HG02938 (cell line): ENCODE measurements at regions not wholly inside any gene's neighbourhood (a gene's known extent, or its start where the extent isn't known, plus 50 kb on each side); places are given as distances from the start of the nearest gene placed in this dataset.
A peak's percentile ranks its signal among the peaks of the same experiment; 100 is the strongest.
"Not testable (repeated sequence)": the region's sequence is repeated elsewhere in the genome, so short reads cannot be mapped to it uniquely, and the experiment has no call there.

Experiments
- ATAC-seq: cut with Tn5 transposase; IDR thresholded peaks from one replicate; pipeline ENCODE4 v1.9.1; 2021; ENCODE audit warnings: mild to moderate bottlenecking, moderate library complexity; ENCODE audit not compliant: unreplicated experiment

- no peak for ATAC-seq
These were observed 59.7 kb downstream of the HMGB3 start for GRCh38 chrX:151042842-151043241.

GRCh38 chrX:151066373-151066772 is 83.2 kb downstream of the HMGB3 start:
- ATAC-seq = not testable (repeated sequence)

DNA sequence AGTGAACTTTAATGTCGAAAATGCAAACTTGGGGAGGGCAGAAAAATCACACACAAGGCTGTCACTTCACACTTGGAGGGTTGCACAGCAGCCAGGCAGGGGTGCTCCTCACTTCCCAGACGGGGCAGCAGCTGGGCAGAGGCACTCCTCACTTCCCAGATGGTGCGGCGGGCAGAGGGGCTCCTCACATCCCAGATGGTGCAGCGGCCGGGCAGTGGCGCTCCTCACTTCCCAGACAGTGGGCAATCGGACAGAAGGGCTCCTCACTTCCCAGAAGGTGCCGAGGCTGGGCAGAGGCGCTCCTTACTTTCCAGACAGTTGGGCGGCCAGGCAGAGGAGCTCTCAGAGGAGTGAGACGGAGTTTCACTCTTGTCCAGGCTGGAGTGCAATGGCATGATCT is 90.6 kb downstream of the HMGB3 start:
- no peak for ATAC-seq

- ATAC-seq = no peak
These were observed 95.4 kb upstream of the GPR50 start for GRCh38 chrX:151081016-151081415.

DNA sequence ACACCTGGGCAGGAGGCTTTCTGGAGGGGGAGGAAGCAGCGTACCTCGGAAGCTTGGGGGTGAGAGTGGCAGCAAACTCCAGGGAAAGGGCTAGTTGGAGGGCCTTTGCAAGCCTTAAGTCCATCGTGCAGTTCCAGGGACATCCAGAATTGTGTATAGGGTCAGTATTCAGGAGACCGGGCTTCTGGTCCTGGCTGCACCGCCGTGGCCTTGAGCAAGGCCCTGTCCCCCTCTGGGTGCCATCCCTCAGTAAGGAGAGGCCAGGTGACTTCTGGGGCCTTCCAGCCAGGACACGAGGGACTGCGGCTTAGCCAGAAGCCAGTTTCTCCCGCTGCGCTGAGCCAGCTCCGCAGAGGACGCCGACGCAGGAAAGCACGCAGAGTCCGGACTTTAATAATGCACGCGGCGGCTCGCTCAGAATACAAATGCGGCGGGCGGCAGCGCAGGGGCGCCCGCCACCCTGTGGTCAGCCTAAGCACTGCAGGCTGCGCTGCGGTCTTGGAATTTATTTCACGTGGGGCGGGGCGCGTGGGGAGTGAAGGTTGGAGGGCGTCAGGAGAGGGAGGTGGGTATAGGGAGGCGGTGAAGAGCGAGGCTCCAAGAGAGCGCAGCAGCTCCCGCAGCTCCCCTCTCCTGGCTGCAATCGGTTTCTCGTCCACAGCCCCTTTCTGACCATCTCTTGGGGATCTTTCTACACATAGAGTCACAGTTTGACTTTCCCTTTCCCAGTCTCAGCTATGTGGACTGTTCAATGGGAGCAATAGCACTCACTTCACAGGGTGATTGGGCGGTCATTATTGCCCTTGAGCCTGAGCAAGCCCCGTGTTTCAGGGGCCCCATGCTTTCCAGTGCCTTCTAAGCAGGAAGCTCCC is 94.1 kb upstream of the GPR50 start:
- ATAC-seq = peak; percentile 76

GRCh38 chrX:151084454-151084853 is 91.9 kb upstream of the GPR50 start:
- ATAC-seq = no peak

- no peak for ATAC-seq
These were observed 91.2 kb upstream of the GPR50 start for GRCh38 chrX:151085207-151085606.

DNA sequence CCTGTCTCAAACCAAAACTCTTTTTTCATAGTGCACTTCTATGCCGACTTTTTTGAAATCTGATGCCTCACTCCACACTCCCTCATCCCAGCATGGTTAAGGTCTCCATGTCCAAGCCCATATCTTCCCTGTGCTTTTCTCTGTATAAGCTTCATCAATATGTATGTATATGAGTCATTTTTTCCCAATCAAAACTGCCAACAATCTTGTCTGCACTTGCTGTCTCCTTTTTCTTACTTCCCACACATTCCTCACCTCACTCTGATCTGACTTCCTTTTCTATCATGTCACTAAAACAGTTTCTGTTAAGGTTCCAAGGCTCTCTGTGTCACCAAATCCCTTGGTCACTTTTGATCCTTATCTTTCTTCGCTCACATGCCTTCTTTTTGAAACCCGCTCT is 88.2 kb upstream of the GPR50 start:
- ATAC-seq = no peak

DNA sequence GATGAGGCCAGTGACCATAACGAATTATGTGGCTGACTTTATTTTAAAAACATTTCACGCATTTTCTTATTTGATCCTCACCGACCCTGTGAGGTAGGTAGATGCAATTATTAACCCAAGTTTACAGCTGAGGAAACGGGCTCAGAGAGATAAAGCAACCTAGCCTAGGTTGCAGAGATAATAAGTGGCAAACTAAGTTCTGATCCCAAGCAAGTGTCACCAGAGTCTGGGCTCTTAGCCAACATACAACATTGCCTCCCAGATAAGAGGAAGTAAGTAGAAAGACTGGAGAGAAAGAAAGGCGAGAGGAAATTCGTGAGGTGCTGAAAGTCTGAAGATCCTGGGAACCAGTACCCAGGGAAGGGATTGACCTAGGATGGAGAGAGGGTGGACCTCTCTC is 77.4 kb upstream of the GPR50 start:
- no peak for ATAC-seq

DNA sequence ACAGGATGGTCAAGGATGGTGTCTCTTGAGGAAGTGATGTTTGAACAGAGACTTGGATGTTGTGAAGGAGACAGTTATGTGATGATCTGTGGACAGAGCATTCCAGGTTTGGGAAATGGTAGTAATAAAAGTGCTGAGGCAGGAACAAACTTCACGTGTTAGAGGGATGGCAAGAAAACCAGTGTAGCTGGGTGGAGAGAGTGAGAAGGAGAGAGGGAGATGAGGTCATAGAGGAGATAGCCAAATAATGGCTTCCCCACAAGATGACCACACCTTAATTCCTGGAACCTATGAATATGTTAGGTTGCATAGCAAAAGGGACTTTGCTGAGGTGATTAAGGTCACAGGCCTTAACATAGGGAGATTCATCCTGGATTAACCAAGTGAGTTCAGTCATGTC is 75.6 kb upstream of the GPR50 start:
- no peak for ATAC-seq

- not testable (repeated sequence) for ATAC-seq
These were observed 63.2 kb upstream of the GPR50 start for GRCh38 chrX:151113200-151113599.
